HG03571 (cell line): ENCODE measurements at regions not wholly inside any gene's neighbourhood (a gene's known extent, or its start where the extent isn't known, plus 50 kb on each side); places are given as distances from the start of the nearest gene placed in this dataset.

Experiments used
- ATAC-seq: cut with Tn5 transposase; IDR thresholded peaks from one replicate; pipeline ENCODE4 v1.9.1; 2021; ENCODE audit not compliant: unreplicated experiment

- no peak for ATAC-seq
These were observed 184.0 kb upstream of the UBL3 start for GRCh38 chr13:30034458-30034795.

- no peak for ATAC-seq
These were observed 183.5 kb upstream of the UBL3 start for GRCh38 chr13:30033681-30034457.

GRCh38 chr13:30032263-30032662 lies 181.8 kb upstream of the UBL3 start:
- no peak for ATAC-seq

- ATAC-seq = no peak
These were observed 181.1 kb upstream of the UBL3 start for GRCh38 chr13:30031488-30031887.

- ATAC-seq = no peak
These were observed 179.8 kb upstream of the UBL3 start for GRCh38 chr13:30030141-30030750.

- no peak for ATAC-seq
These were observed 177.4 kb upstream of the UBL3 start for GRCh38 chr13:30027569-30028455.

- ATAC-seq = no peak
These were observed 176.5 kb upstream of the UBL3 start for GRCh38 chr13:30026909-30027308.

GRCh38 chr13:30026093-30026492 lies 175.7 kb upstream of the UBL3 start:
- ATAC-seq = no peak

- ATAC-seq = no peak
These were observed 174.9 kb upstream of the UBL3 start for GRCh38 chr13:30025351-30025750.

GRCh38 chr13:30024125-30024865 lies 173.9 kb upstream of the UBL3 start:
- no peak for ATAC-seq

- no peak for ATAC-seq
These were observed 172.9 kb upstream of the UBL3 start for GRCh38 chr13:30023196-30023895.

- no peak for ATAC-seq
These were observed 172.4 kb upstream of the UBL3 start for GRCh38 chr13:30022796-30023195.

GRCh38 chr13:30022256-30022655 lies 171.8 kb upstream of the UBL3 start:
- ATAC-seq = no peak

GRCh38 chr13:30021611-30022010 lies 171.2 kb upstream of the UBL3 start:
- ATAC-seq = no peak

- ATAC-seq = no peak
These were observed 170.4 kb upstream of the UBL3 start for GRCh38 chr13:30020726-30021312.

- no peak for ATAC-seq
These were observed 169.5 kb upstream of the UBL3 start for GRCh38 chr13:30019648-30020626.

- no peak for ATAC-seq
These were observed 167.5 kb upstream of the UBL3 start for GRCh38 chr13:30017880-30018279.

- ATAC-seq = no peak
These were observed 166.0 kb upstream of the UBL3 start for GRCh38 chr13:30016398-30016797.

- ATAC-seq = no peak
These were observed 159.0 kb upstream of the UBL3 start for GRCh38 chr13:30009411-30009810.
